GM11168 (cell line): ENCODE measurements at regions not wholly inside any gene's neighbourhood (a gene's known extent, or its start where the extent isn't known, plus 50 kb on each side); places are given as distances from the start of the nearest gene placed in this dataset.

Experiments used
- in situ Hi-C: fragments of 300-500 bp; cut with MboI; formaldehyde crosslinking; loops from one replicate; pipeline ENCODE4 v1.12.0; 2022; ENCODE audit warnings: low sequenced_read_pairs; ENCODE audit not compliant: unreplicated experiment

DNA sequence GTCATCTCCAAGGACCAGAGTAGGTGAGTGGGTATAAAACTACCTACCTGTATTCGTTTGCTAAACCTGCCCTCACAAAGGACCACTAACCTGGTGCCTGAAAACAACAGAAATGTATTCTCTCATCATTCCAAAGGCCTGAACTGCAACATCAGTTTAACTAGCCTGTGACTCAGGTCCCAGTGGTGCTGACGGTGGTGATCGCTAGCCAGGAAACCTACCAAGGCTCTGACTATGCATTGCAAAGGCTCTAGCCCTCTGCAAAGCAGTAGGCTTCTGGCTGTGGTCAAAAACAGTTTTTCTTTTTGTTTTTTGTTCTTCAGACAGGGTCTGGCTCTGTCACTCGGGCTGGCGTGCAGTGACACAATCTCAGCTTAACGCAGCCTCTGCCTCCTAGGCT lies 107.5 kb downstream of the NPTX2 start:
- in situ Hi-C loops: no loop called here

DNA sequence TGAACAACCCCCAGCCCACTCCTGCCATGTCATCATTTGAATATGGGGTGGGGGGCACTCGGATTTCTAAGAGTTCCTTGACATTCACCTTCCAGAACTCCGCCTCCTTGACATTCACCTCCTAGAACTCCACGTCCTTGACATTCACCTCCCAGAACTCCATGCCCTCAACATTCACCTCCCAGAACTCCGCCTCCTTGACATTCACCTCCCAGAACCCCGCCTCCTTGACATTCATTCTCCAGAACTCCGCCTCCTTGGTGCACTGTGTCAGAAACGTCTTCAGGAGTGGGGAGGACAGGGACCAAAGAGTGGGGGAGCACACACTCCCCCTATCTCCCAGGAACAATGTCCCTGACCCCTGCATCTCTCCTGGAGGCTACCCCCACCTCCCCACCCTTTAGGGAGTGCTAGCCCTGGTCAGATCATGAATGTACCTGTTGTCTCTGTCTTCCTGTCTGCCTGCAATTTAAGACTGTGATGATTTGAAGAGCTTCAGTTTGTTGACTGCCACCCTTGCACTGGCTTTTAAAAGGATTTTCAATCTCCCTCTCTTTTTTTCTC lies 110.1 kb downstream of the NPTX2 start:
- in situ Hi-C loops: loop anchor here (25.0 kb wide), 1 partner anchor 110 kb away; no protein-coding TSS in a partner anchor

DNA sequence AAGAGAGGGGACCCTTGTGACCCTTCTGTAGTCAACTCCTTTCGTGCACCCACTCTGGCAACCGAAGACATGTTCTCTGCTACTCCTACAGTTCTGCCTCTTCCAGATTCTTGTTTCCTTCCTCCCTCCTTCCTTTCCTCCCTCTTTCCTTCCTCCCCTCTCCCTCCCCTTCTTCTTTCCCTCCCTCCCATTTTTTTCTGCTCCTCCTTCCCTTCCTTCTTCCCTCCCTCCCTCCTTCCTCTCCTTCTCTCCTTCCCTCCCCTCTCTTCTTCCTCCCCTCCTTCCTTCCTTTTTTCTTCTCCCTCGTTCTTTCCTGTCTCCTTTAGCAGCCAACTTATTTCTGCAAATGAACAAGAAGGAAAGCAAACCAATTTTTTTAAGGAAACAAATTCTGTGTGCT lies 111.5 kb downstream of the NPTX2 start:
- in situ Hi-C loops: loop anchor here (25.0 kb wide), 1 partner anchor 109 kb away; no protein-coding TSS in a partner anchor

DNA sequence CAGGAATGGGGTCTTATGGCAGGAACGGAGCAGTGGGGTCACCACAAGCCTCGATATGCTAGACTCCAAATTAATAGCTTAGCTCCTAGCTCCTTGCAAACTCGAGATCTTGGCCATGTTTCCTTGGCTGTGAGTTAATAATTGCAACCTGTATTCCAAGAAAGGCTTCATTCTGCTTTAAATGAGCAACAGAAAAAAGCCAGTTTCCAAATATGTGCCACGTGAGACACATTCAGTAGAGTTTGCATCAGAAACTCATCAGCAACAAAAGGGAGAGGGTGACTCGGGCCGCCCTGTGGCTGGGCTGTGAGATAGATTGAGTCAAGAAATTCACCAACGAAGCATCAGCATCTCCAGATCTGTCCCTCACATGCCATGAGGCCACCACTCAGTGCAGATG lies 112.0 kb downstream of the NPTX2 start:
- in situ Hi-C loops: loop anchor here (25.0 kb wide), 1 partner anchor 108 kb away; no protein-coding TSS in a partner anchor

DNA sequence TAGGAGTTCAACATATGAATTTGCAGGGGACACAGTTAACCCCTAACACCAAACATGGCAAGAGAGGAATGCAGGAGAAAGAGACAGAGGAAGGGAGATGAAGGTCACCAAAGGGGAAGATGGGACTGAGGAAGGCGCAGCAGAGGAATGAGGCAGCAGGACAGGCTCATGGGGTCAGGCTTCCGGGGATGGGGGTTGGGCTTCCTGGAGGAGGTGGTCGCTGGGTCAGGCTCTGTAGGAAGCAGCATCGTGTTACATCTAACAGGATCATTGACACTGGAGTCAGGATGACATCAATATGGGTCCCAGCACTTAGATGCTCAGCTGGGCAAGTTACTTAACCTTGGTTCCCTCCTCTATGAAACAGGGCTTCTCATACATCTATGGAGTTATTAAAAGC lies 113.2 kb downstream of the NPTX2 start:
- in situ Hi-C loops: loop anchor here (25.0 kb wide), 1 partner anchor 107 kb away; no protein-coding TSS in a partner anchor

DNA sequence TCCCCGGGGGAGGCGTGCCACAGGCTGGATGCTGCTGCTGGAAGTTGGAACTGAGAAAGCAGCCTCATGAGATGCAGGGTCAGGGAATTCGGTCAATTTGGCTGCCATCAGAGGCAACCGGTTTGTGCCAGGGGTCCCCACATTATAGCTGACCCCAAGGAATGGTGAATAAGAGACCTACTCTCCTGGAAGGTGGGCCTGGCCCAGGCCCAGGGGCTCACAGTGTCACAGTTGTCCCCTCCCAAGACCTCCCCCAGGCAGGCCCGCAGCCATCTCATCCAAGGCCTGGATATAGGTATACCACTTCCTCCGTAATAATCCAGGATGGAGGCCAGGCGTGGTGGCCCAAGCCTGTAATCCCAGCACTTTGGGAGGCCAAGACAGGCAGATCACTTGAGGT lies 114.6 kb downstream of the NPTX2 start:
- in situ Hi-C loops: loop anchor here (25.0 kb wide), 1 partner anchor 106 kb away; no protein-coding TSS in a partner anchor

DNA sequence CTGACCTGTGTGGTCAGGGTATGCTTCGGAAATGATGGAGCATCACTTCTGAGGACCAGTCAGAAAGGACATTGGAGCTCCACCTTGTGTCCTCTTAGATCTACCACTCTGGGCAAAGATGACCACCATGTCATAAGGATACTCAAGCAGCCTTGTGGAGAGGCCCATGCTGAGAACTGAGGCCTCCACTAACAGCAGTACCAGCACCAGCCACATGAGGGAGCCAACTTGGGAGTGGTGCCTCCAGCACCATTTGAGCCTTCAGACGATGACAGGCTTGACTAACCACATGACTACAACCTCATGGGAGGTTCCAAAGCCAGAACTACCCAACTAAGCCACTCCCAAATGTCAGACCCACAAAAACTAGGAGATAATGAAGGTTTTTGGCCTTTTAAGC lies 116.0 kb downstream of the NPTX2 start:
- in situ Hi-C loops: loop anchor here (25.0 kb wide), 1 partner anchor 104 kb away; no protein-coding TSS in a partner anchor

DNA sequence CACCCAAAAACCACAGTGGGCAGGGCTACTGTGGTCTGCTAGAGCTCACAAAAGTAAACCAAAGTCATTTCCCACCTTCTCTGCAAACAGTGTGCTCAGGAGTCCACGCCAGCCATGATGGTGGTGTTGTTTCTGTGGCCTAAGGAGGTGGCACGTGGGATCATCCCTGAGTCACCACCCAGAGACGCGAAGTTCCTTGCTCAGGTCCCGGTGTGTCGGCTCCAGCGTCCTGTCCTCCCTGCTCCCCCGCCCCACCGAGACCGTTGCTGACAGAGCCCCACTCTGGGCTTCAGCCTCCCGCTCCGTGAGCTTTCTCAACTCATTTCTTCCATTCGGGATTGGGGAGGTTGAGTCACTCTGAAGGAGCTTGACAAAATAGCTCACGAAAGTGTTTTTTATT lies 118.7 kb downstream of the NPTX2 start:
- in situ Hi-C loops: loop anchor here (25.0 kb wide), 1 partner anchor 102 kb away; no protein-coding TSS in a partner anchor

DNA sequence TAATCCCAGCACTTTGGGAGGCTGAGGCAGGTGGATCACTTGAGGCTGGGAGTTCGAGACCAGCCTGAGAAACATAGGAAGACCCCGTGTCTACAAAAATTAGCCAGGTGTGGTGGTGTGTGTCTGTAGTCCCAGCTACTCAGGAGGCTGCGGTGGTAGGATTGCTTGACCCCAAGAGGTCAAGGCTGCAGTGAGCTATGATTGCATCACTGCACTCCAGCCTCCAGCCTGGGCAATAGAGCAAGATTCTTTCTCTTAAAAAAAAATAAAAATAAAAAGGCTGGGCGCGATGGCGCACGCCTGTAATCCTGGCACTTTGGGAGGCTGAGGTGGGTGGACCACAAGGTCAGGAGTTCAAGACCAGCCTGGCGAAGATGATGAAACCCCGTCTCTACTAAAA lies 119.4 kb downstream of the NPTX2 start:
- in situ Hi-C loops: loop anchor here (25.0 kb wide), 1 partner anchor 101 kb away; no protein-coding TSS in a partner anchor

DNA sequence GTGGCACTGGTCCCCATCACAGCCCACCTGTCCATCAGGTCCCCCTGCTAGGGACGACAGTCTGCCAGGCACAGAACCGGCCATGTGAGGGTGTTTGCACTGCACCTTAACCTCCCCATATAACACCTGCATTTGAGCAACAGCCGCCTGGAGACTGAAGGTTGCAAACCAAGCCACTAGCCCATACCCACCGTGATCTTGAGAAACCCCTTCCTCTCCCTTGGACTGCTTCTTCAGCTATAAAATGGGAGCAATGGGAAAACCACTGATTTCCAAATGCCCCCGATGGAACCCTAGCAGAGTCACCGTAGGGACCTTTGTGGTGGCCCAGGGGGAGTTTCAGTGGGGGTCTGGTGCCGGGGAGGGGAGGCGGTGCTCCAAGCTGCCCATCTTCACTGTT lies 120.1 kb downstream of the NPTX2 start:
- in situ Hi-C loops: loop anchor here (25.0 kb wide), 1 partner anchor 100 kb away; no protein-coding TSS in a partner anchor

DNA sequence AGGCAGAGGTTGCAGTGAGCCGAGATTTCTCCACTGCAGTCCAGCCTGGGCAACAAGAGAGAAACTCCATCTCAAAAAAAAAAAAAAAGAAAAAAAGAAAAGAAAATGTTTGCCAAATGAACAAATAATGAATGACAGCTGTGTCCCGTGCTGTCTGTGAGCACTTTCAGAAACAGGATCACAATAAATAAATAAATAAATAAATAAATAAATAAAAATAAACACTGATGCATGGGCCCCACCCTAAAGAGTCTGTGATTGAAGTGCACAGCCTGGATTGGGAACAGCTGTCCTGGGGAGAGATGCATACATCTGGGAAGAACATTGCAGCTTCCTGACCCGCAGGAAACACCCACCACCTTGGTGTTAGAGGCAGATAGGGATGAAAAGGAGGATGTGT lies 123.6 kb downstream of the NPTX2 start:
- in situ Hi-C loops: loop anchor here (10.0 to 25.0 kb wide), 2 partner anchors 97 to 316 kb away; no protein-coding TSS in a partner anchor

DNA sequence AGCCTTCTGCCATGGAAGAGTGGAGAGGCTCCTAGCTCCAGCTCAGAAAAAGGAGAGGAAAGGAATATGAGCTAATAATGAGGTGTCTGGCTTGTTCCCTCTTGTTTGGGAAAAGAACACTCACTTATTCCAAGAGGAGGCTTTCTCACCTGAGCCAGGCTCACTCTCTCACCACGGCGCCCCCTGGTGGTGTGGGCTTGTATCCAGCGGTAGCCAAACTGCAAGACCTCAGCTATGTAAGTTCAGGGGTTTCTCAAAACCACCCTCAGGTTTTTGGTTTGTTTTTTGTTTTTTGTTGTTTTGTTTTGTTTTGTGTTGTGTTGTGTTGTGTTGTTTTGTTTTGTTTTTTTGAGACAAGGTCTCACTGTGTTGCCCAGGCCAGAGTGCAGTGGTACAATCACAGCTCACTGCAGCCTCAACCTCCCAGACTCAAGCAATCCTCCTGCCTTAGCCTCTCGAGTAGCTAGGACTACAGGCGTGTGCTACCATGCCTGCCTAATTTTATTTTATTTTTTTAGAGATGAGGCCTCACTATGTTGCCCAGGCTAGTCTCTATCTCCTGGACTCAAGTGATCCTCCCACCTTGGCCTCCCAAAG lies 124.0 kb downstream of the TMEM130 start:
- in situ Hi-C loops: loop anchor here (10.0 to 25.0 kb wide), 2 partner anchors 91 to 321 kb away; no protein-coding TSS in a partner anchor

DNA sequence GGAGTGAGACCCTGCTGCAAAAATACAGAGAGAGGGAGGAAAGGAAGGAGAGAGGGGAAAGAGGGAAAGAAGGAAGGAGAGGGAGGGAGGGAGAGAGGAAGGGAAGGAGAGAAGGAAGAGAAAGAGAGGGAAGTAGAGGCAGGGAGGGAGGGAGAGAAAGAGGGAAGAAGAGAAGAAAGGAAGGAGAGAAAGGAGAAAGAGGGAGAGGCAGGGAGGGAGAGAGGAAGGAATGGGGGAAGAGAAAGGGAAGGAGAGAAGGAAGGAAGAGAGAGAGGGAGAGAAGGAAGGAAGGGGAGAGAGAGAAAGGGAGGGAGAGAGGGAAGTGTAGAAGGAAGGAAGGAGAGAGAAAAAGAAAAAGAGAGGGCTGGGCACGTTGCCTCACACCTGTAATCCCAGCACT lies 121.7 kb downstream of the TMEM130 start:
- in situ Hi-C loops: loop anchor here (10.0 to 25.0 kb wide), 2 partner anchors 89 to 323 kb away; no protein-coding TSS in a partner anchor

DNA sequence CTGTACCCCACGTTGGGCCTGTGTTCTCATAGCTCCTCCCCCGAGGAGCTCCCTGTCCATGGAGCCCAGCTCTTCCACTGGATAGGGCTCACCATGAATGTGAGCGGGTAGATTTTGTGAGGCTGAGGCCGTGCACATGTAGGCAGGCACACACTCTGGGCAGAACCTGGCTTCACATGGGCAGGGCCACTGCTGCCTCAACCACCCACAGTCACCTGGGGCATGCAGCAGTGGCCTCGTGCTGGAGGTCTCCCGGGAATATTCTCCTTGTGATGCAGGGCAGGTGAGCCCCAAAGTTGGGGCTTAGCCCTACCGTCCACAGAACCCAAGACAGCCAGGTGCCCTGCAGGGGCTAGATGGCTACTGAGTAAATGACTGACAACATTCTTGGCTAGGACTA lies 116.6 kb downstream of the TMEM130 start:
- in situ Hi-C loops: no loop called here

DNA sequence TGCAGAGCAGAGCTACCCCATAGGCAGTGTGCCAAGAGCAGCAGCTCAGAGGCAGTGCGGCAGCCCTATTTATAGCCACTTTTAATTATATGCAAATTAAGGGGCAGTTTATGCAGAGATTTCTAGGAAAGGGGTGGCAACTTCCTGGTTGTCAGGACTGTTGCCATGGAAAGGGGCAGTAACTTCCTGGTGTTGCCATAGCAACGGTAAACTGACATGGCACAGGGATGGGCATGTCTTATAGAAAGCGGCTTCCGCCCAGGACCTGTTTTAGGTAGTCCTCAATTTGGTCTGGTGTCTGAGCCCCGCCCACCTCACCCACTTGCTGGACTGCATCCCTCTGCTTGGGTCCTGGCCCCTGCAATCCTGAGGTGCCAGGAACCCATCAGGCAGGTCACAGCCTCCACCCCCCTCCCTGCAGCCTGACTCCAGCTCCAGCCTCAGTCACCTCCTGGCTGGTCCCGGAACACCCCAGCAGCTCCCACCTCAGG lies 115.8 kb downstream of the TMEM130 start:
- in situ Hi-C loops: no loop called here

DNA sequence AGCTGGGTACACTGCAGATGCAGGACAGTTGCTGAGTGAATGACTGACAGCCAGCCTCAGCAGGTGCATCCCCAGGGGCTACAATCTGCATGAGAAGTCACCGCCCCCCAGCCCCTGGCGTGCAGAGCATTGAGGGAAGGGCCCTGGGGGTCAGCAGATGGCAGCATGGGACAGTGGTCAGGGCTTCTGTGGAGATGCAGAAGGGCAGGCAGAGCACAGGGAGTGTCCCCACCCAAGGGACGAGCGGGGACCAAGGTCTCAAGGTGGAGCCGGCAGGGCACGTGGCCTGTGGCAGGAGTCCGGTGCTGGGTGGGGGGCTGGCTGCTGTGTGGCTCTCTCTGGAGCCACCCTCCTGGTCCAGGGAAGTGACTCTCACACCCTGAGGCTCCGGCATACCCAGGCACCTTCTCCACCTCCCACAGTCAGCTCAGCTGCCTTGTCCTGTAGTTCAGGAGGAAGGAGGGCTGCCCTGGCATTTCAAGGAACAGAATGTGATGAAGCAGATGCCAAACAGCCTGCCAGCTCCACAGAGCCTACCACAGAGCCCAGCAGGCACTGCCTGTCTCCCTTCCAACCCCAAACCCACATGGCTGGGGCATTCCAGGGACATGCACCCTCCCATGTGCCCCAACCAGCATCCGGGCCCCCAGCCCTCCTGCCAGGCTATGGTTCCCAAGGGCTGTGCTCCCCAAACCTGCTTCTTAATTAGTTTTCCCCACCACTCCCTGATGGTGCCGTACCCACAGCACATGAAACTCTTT lies 114.5 kb downstream of the TMEM130 start:
- in situ Hi-C loops: no loop called here

DNA sequence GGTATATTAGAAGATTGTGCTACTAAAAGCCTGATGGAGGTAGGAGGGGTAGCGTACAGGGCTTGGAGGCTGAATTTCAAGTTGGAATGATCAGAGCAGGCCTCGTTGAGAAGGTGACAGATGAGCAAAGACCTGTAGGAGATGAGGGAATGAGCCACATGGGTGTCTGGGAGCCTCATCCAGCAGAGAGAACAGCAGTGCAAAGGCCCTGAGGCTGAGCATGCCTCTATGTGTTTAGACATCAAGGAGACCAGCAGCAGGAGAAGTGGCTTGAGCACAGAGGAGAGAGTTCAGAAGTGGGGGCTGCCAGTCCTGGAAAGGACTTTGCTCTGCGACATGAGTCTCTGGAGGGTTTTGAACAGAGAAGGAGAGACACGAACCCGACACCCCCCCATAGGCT lies 111.7 kb downstream of the TMEM130 start:
- in situ Hi-C loops: no loop called here

DNA sequence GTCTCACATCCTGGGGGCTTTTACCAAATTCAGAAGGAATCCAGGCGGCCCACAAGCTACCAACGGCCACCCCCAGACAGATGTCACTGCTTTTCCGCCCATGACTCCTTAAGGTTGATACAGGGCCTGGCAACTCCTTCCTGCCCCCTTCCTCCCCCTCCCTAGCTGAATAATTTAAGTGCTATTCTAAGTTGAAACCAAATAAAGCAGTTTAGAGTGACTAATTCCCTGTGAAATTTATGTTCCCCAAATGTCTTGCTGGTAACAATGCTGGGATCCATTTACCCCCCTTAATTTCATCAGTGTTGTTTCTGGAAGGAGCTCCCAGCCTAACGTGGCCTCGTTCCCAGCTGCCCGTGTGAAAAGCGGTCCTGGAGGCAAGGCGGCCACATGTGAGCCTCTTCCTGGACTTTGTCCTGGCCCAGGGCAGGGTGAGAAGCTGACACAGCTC lies 109.6 kb downstream of the TMEM130 start:
- in situ Hi-C loops: no loop called here

DNA sequence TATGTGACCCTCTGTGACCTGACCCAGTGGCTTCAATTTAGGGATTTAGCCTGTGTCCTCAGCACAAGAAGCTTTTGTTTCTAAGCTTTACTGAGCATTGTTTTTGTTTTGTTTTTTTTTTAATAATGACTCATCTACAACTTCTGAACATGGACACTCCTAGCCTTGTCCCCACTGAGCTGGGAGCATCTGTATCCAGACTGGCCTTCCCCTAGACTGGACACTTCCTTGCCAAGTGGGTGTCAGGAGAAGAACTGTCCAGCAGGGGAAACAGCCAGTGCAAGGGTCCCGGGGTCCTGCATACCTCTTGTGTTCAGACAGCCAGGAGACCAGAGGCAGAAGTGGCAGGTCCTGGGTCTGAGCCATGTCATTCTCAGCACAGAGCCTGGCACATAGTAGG lies 108.6 kb downstream of the TMEM130 start:
- in situ Hi-C loops: no loop called here

DNA sequence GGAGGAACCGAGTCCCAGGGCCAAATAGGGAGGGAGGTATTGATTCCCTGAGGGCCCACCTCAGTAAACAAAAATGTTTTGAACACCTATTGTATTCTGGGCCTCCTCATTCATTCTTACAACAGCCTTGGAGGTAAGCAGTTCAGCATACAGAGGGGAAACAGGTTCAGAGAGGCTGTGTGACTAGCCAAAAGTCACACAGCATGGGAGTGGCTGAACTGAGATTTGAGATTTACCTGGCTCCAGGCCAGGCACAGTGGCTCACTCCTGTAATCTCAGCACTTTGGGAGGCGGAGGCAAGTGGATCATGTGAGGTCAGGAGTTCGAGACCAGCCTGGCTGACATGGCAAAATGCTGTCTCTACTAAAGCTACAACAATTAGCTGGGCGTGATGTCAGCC lies 107.2 kb downstream of the TMEM130 start:
- in situ Hi-C loops: no loop called here

DNA sequence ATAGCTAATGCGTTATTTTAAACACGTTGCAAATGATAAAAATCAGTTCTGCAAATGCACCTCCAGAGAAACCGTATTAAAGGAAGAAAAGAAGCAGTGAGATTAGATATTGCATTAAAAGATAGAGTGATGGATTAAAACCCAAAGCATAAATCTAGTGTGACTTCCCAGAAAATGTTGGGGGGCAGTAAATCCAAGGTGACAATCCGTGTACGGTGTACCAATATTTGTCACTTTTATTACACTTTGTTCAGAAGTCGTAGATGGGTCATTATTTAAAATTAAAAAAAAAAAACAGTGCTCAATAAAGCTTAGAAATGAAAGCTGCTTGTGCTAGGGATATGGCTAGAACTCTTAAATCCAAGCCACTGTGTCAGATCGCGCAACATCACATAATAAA lies 106.4 kb downstream of the TMEM130 start:
- in situ Hi-C loops: no loop called here
